ENCODE measurements at regions not wholly inside any gene's neighbourhood (a gene's known extent, or its start where the extent isn't known, plus 50 kb on each side); places are given as distances from the start of the nearest gene placed in this dataset.
"Not testable (repeated sequence)": the region's sequence is repeated elsewhere in the genome, so short reads cannot be mapped to it uniquely, and the experiment has no call there.

DNA sequence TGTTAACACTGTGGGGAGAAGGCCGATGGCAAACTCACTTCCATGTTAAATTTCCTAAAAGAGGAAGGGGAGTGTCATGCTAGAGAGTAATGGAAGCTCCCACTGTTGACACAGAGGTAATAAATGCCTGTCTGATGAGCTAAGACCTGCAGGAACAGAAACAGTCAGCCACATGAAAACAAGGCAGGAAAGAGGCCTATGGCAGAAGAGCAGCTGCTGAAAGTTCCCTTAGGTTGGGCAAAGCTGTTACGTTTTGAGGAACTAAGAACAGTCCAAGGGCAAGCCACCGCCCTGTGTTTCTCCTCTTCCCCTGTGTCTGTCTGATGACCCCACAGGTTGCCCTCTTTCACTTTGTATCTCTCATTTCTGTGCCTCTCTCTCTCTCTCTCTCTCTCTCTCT, 422.6 kb downstream of the TMEM121 start:
- DNase-seq: not testable (repeated sequence)

DNA sequence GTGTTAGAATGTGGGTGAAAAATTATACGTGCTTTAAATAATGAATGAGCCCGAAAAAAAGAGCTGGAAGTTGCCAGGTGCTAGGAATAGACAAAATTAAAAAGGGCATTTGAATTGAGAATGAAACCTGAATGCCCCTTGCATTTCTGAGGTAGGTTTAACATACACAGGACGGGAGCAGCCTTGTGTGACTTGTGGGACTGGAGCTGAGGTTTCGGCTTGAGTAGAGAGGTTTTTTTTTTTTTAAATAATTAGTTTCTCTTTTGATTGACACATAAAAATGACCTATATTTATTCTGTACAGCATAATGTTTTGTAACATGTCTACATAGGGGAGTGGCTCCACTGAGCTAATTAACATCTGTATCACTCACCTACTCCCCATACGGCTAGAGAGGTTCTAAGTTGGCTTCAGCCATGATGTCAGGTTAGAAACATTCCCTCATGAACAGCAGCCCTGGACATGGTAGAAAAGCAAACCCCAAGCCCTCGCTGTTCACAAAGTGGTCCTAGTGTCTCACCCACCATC, 424.0 kb downstream of the TMEM121 start:
- not testable (repeated sequence) for DNase-seq

DNA sequence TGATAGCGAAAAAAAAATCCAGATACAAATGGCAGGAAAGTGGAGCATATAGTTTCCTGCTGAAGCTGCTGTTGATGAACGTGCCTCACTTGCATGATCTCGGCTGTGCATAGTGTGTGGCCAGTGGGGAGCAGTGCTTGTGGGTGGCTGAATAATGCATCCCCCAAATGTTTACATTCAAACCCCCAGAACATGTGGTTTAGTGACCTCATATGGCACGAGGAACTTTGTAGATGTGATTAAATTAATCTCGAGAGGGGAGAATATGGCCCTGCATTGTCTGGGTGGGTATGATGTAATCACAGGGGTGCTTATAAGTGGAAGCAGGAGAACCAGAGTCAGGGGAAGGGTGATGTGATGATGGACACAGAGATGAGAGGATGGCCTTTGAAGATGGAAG, 425.0 kb downstream of the TMEM121 start:
- no peak for DNase-seq

DNA sequence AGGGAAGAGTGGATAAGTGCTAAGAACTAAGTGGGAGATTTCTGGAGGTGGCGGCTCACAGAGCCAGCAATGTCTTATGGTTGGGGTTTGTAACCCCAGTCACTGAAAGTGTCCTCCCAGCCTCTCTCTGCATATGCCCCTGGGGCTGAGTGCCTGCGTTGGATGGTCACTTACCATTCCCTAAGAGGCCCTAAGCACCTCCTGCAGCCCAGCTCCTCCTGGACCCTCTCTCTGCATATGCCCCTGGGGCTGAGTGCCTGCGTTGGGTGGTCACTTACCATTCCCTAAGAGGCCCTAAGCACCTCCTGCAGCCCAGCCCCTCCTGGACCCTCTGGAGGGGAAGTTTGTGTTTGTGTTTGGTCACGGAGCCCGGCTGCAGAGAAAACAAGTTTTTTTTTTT, 425.8 kb downstream of the TMEM121 start:
- DNase-seq: no peak

DNA sequence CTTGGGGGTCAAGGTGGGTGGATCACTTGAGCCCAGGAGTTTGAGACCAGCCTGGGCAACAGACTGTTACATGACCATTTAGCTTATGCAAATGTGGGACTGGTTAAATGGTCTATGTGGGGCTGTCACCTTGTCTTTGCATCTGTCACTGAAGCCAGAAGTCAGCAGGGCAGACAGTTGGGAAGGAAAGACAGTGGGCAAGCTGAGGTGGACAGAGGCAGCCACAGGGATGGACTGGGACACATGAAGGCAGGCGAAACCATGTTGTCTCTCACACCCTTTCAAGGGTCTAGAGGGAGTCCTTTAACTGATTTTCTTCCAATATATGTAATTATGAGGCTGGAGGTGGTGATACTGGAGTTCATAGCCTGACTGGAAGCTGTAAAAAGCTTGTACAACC, 426.4 kb downstream of the TMEM121 start:
- DNase-seq: no peak

DNA sequence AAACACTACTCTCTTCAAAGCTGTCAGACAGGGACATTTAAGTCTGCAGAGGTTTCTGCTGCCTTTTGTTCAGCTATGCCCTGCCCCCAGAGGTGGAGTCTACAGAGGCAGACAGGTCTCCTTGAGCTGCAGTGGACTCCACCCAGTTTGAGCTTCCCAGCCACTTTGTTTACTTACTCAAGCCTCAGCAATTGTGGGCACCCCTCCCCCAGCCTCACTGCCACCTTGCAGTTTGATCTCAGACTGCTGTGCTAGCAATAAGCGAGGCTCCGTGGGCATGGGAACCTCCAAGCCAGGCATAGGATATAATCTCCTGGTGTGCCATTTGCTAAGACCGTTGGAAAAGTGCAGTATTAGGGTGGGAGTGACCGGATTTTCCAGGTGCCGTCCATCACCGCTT, 435.2 kb downstream of the TMEM121 start:
- not testable (repeated sequence) for DNase-seq

DNA sequence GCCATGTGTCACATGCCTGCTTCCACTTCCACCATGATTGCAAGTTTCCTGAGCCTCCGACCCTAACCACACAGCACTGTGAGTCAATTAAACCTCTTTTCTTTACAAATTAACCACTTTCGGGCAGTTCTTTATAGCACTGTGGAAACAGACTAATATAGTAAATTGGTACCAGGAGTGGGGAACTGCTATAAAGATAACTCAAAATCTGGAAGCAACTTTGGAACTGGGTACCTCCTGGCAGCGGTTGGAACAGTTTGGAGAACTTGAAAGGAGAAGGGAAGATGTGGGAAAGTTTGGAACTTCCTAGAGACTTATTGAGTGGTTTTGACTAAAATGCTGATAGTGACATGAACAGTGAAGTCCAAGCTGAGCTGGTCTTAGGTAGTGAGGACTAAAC, 436.1 kb downstream of the TMEM121 start:
- no peak for DNase-seq

DNA sequence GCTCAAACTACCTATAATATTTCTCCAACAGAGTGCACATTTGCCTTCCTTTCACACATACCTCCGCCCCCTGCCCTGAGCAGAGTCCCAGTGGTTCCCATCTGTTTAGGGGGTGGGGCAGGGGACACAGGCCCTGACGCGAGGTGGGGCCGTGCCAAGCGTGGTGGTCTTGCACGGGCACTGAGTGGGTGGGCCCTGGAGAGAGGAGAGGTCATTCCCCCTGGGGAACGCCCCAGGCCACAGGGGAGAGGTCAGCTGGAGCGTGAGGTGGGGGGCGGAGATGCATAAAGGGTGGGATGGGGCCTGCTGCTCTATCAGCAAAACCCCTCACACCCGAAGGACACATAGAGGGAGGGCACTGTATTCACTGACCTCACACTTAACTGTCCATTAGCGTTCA, 441.9 kb downstream of the TMEM121 start:
- DNase-seq: no peak

DNA sequence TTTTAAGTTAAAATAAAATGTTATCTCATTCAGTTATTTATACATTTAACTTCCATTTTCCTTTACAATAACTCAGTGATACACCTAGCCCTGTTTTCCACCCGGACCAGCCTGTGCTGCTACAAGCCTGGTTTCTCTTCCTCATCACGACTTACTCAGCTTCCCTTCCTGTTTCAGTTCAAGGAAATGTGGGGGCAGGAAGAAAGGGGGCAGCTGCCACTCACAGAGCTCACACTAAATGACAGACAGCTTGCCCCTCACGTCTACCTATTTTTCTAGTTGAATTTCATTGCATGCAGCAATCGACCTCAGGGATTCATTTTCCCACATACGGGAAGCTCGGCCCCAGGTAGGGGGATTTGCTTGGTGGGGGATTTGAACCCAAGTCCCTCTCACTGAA, 442.6 kb downstream of the TMEM121 start:
- not testable (repeated sequence) for DNase-seq

DNA sequence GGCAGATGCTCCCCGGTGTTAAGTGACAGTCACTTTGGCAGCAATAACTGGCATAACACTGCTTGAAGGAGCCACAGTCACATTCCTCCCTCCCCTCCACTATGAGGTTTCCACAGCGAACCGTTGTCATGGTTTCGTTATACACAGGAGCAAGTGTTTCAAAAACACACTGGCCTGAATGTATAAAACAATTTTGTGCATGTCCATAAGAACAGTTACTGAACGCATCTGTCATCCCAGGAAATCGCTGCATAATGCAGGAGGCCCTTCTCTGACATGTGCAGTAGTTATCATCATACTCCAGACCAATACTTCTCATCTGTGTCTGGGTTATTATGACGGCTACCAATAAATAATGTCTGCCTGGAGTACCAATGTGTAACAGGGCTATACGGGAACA, 444.4 kb downstream of the TMEM121 start:
- not testable (repeated sequence) for DNase-seq

DNA sequence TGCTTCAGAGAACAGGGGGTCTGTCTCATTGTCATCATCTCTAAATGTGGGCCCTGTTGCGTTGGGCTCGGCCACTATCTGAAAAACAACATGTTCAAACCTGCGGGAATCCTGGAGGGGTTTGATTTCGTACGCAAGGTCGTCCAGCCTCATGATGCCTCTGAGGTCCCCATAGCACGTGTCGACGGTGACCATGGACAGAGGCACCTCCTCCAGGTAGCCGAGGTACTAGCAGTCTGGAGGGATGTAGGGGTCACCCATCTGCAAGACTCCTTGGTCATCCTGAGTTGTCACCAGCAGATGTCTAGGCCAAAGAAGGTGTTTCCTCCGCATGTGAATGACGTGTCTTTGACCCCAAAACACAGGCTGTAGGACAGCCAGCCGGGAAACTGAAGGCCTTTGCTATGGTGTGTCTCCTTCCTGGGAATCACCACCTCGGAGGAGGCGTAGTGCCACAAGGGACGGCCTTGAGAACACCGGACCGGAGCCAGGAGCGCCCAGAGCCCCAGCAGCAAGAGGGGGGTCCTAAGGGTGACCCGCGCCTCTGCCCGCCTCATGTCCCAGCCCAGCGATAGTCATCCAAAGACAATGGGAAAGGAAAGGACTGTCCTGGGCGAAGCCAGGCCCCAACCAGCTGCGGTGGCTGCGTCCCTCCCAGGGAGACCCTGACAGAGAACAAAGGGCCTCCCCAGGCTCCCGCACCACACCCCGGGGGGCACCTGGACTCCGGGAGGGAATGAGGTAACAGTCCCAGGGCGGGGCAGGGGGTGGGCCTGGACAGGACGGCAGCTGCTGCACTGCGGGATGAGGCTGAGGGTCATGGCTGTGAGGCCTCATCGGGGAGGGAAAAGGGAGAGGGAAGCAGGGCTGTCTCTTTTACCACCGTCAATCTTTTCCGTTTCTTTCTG, 445.5 kb downstream of the TMEM121 start:
- DNase-seq: no peak

DNA sequence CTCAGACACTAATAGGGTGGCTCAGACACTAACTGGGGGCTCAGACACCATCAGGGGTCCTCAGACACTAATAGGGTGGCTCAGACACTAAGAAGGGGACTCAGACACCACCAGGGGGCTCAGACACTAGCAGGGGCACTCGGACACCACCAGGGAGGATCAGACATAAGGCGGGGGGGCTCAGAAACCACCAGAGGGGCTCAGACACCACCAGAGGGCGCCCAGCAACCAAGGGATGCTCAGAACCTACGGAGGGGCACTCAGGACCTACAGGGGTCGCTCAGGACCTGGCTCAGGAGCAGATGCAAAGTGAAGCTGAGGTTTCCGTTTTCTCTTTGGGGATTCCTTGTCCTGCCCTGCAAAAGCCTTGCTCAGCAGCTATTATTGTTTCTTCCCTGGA, 448.5 kb downstream of the TMEM121 start:
- no peak for DNase-seq

DNA sequence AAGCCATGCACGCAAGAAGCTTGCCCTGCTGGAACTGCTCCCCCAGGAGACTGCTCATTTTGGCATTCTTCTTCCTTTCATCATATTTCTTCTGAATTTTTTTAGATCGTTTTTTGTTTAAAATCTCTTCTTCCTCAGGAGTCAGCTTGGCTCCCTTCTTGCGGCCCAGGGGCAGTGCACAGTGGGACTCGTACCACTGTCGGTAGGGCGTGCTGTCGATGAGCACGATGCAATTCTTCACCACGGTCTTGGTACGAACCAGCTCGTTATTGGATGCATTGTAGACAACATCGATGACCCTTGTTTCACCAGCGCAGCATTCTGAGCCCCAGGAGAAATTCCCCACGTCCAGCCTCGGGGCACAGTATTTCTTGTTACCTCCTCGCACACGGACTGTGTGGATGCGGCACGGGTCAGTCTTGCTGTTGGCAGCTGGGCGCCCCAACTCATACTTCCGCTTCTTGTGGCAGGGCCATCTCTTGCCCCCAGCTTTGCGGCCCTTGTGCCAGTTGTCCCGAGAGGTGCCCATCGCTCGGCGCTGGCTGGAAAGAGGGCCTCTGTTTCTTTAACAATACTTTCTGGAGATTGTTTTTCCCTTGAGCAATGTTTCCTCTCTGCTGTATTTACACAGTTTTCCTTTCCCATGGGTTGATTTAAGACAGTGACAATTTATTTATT, 452.4 kb downstream of the TMEM121 start:
- DNase-seq: no peak

DNA sequence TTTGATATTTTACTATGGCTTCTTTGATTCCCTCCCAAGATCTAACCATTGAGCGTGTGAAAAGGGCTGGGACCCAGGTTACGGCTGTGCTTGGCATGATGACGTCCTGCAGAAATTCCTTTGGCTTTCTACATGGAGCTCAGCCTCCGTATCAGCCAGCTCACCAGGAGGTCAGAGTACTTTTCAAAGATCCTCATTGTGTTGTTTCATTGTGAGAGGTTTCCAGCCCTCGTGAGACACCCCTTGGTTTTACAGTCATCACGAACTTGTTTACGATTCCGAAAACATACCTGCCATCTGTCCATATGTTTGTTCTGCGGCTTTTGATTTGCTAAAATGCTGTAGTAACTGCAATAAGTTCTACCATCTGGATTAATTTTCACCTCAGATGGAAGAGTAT, 453.1 kb downstream of the TMEM121 start:
- DNase-seq: peak; percentile 6

DNA sequence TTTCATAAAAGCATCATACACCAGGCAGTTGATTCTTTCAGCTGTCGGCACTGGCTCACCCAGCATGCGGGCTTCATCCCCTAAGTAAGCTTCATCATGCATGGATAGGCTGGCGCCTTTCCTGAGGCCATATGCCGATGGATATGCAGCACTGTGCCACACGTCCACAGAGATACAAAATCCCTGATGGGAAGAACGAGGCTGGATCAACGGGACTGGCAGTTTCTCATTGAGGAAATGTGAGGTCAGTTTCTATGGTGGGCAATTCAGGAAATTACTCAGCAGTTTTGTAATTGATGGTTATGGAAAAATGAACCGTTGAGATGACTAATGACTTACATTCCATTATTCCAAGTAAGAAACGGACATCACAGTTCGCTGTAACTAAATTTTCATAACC, 453.8 kb downstream of the TMEM121 start:
- no peak for DNase-seq

DNA sequence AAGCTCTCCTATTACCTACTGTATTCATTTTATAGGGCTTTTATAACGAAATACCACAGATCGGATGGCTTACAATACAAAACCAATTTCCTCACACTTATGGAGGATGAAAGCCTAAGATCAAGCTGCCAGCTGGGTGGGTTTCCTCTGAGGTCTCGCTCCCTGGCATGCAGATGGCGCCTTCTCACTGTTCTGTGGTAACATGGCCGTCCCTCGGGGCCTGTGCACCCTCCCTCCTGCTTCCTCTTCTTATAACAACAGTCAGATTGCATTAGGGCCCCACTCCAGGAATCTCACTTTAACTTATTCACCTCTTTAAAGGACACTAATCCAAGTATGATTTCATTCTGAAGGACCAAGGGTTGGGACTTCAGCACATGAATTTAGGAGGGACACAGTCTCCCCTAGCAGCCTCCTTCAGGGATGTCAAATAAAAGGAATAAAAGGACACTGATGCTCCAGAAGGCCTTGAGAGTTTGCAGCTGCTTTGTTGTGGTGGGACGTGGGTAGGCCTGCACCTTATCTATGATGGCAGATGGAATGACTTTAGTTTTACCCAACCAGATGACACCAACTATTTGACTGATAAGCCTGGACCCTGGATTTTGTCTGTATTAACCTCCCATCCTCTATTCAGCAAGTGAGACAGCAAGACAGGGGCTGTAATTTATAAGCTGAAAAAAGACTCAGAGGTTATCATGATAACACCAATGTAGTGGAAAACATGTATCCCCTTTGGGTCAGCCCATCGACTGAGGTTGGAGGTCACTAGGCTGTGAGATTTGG, 455.3 kb downstream of the TMEM121 start:
- DNase-seq: not testable (repeated sequence)

DNA sequence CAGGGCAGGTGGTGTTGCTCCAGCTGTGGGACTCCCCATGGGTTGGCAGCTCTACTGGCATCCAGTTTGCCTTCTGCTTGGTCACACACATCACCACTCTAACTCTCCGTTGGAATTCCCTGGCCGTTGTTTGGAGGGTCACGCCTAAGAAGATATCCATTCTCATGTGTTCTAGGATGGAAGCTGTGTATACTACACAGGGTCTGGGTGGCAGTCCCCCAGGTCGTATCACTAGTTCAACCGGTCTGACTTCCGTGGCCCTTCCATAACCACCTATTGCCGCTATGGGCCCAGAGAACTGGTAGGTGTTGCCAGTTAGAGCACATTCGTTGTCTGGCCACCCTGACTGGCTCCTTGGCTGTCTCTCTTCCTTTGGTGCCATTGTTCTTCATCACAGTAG, 456.3 kb downstream of the TMEM121 start:
- DNase-seq: no peak

DNA sequence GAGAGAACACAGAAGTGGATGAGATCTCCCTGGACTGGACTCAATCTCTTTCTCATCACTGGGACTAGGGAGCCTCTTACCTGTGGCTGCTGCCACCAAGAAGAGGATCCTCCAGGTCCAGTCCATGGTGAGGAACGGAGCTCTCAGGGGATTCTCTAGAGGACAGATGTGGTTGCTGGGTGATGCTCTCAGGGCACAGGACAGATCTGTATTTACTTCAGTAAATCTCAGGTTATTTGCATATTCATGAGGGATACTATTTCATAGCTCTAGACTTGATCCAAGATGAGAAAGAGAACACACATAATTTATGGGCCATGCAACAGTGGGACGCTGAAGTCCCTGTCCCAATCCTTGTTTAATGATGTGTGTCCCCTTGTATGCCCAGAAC, 460.5 kb downstream of the TMEM121 start:
- no peak for DNase-seq

DNA sequence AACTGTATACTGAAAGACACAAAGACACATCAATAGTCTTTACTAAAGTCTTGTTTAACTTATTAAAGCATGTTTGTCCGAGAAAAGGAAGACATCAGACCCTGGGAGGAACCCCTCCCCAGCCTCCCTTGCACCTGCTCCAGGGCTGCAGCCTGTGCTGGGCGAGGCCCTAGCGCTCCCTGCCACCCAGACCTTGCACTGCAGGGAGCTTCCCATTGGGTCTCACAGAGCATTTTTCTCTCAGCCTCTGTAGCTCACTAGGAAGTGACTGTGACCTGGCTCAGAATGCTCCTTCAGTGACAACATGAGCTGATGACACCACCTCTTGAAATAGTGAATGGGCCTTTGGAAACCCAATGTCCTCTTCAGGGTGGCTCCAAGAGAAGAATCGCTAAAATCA, 461.2 kb downstream of the TMEM121 start:
- no peak for DNase-seq

DNA sequence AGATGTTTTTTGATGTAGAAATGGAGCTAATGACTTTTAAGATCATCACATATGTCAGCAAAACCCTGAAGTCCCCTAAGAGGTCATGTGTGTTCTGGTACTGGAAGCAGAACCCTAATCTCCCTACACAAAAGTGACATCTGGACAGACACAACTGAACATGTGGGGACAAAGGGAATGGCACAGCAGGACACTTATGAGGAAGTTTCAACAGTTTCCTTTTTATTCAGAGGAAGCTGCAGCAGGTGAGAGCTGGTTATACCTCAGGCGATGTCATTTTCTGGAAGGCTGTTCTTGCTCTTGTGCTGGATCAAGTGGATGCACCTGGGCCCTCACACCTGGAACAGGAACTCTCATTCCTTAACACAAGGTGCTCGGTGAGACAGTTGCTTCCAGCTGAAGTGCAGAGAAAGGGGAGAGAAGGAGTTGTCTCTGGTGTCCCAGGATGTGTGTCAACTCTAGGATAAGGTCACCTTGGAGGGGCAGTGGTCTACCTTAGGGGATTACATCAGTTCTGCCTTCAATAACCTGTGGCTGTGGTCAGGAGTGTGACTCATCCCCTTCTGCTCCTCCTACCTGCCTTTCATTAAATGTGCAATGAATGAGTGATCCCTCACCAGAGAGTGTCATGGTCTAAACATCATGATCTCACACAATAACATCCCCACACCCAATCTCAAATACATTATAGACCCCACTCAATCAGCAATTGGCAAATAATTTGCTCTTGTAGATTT, 463.4 kb downstream of the TMEM121 start:
- DNase-seq: peak; percentile 17

DNA sequence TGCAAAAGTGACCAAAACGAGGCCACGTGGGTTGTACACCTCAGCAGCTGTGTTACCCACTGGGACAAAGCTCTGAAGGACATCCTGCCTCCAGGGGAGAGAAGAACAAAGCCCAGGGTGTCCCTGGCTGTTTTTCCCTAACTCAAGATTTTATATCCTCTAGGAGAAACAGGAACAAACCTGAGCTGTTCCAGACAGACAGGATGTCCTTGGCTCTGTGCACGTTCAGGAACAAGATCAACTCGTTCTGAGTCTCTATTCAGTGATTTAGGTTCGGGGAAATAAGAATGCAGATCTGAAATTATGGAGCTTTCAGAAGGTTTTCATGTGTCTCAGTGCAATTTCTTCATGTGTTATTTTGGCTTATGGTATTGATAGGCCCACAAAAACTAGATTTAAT, 465.3 kb downstream of the TMEM121 start:
- DNase-seq: not testable (repeated sequence)

DNA sequence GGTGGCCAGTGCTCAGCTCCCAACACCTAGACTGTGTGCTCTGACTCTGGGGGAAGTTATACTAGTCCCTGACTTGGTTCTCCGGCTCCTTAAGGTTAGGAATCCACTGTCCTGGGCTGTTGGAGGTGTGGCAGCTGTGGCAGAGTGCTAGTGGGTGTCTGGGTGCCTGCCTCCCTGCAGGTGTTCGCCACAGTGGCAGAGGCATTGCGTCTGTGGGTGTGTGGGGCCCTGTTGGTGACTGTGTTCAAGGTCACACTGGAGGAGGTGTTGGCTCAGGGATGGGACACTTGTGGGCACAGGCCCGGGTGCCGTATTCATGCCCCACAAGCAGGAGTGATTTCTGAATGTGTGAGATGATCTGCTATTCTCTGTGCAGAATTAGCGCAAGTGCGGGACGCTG, 467.4 kb downstream of the TMEM121 start:
- DNase-seq: no peak

Measured in NCI-H510A treated with DMSO at 0.1 percent for 48 hours (cell line).